ENCODE measurements at regions not wholly inside any gene's neighbourhood (a gene's known extent, or its start where the extent isn't known, plus 50 kb on each side); places are given as distances from the start of the nearest gene placed in this dataset.

GRCh38 chr6:84511929-84512328 lies 252.5 kb downstream of the TBX18 start:
- TF ChIP-seq POLR2A (IDR thresholded peaks at IDR 0.05), result no peak
- TF ChIP-seq POLR2AphosphoS5 (IDR thresholded peaks at IDR 0.05), result no peak
- no peak for TF ChIP-seq EP300 (IDR thresholded peaks at IDR 0.05)
- no peak for TF ChIP-seq CTCF (IDR thresholded peaks at IDR 0.05)
- no peaks in the 10 kb centered on the region for H3K27me3 ChIP-seq
- no peaks in the 10 kb centered on the region for H3K36me3 ChIP-seq
- H3K9me3 ChIP-seq, result no peaks in the 10 kb centered on the region
- H3K4me3 ChIP-seq, result no peak overlapping the region
- H3K4me1 ChIP-seq, result no peaks in the 10 kb centered on the region
- no peak overlapping the region for H3K27ac ChIP-seq
- 75 to 88% methylated on average over 3 of the region's 3 CpGs for WGBS, 2 donors (ENCODE audit: low coverage in 1 of 2)
- no peak for ATAC-seq

GRCh38 chr6:84508981-84509380 lies 255.4 kb downstream of the TBX18 start:
- no peaks in the 10 kb centered on the region for H3K9me3 ChIP-seq
- H3K4me1 ChIP-seq, result no peaks in the 10 kb centered on the region
- no peak overlapping the region for H3K27ac ChIP-seq
- no peaks in the 10 kb centered on the region for H3K27me3 ChIP-seq
- no peaks in the 10 kb centered on the region for H3K36me3 ChIP-seq
- ATAC-seq, result no peak
- TF ChIP-seq POLR2A (IDR thresholded peaks at IDR 0.05), result no peak
- no peak for TF ChIP-seq CTCF (IDR thresholded peaks at IDR 0.05)
- TF ChIP-seq POLR2AphosphoS5 (IDR thresholded peaks at IDR 0.05), result no peak
- no peak for TF ChIP-seq EP300 (IDR thresholded peaks at IDR 0.05)
- H3K4me3 ChIP-seq, result no peak overlapping the region

- Histone ChIP-seq H3K36me3 (no peaks in the 10 kb centered on the region), H3K9me3 (no peaks in the 10 kb centered on the region), H3K4me1 (no peaks in the 10 kb centered on the region), H3K4me3 (no peak overlapping the region), H3K27ac (no peak overlapping the region), H3K27me3 (no peaks in the 10 kb centered on the region)
- no peak for ATAC-seq
- TF ChIP-seq CTCF (IDR thresholded peaks at IDR 0.05), result no peak
Observed at GRCh38 chr6:84508334-84508733, 256.1 kb downstream of the TBX18 start.

- Histone ChIP-seq H3K27ac (no peak overlapping the region), H3K4me1 (no peaks in the 10 kb centered on the region), H3K27me3 (no peaks in the 10 kb centered on the region), H3K4me3 (no peak overlapping the region), H3K36me3 (no peaks in the 10 kb centered on the region), H3K9me3 (no peaks in the 10 kb centered on the region)
- ATAC-seq, result no peak
- 80 to 100% methylated on average over 1 of the region's 2 CpGs for WGBS, 2 donors (ENCODE audit: low coverage in 1 of 2)
- no peak for TF ChIP-seq EP300 (IDR thresholded peaks at IDR 0.05)
- TF ChIP-seq CTCF (IDR thresholded peaks at IDR 0.05), result no peak
- TF ChIP-seq POLR2AphosphoS5 (IDR thresholded peaks at IDR 0.05), result no peak
- TF ChIP-seq POLR2A (IDR thresholded peaks at IDR 0.05), result no peak
Observed at GRCh38 chr6:84504025-84504424, 260.4 kb downstream of the TBX18 start.

GRCh38 chr6:84501315-84501714 lies 263.1 kb downstream of the TBX18 start:
- Histone ChIP-seq H3K4me1 (no peaks in the 10 kb centered on the region), H3K9me3 (no peaks in the 10 kb centered on the region), H3K27ac (no peak overlapping the region), H3K4me3 (no peak overlapping the region), H3K27me3 (no peaks in the 10 kb centered on the region), H3K36me3 (no peaks in the 10 kb centered on the region)
- 60 to 75% methylated on average over 1 to 3 of the region's 3 CpGs for WGBS, 2 donors (ENCODE audit: low coverage in 1 of 2)
- TF ChIP-seq EP300 (IDR thresholded peaks at IDR 0.05), result no peak
- TF ChIP-seq POLR2AphosphoS5 (IDR thresholded peaks at IDR 0.05), result no peak
- no peak for TF ChIP-seq CTCF (IDR thresholded peaks at IDR 0.05)
- TF ChIP-seq POLR2A (IDR thresholded peaks at IDR 0.05), result no peak
- no peak for ATAC-seq

All from gastroesophageal sphincter (tissue), 4 donors.